GM19467 (cell line): ENCODE measurements at regions not wholly inside any gene's neighbourhood (a gene's known extent, or its start where the extent isn't known, plus 50 kb on each side); places are given as distances from the start of the nearest gene placed in this dataset.
"Not testable (repeated sequence)": the region's sequence is repeated elsewhere in the genome, so short reads cannot be mapped to it uniquely, and the experiment has no call there.

Experiments used
- ATAC-seq: cut with Tn5 transposase; IDR thresholded peaks from one replicate; pipeline ENCODE4 v1.9.1; 2021; ENCODE audit warnings: mild to moderate bottlenecking, moderate library complexity; ENCODE audit not compliant: unreplicated experiment

GRCh38 chr21:38916214-38916964, 110.7 kb downstream of the ETS2 start:
- no peak for ATAC-seq

GRCh38 chr21:38915546-38915945, 109.8 kb downstream of the ETS2 start:
- no peak for ATAC-seq

DNA sequence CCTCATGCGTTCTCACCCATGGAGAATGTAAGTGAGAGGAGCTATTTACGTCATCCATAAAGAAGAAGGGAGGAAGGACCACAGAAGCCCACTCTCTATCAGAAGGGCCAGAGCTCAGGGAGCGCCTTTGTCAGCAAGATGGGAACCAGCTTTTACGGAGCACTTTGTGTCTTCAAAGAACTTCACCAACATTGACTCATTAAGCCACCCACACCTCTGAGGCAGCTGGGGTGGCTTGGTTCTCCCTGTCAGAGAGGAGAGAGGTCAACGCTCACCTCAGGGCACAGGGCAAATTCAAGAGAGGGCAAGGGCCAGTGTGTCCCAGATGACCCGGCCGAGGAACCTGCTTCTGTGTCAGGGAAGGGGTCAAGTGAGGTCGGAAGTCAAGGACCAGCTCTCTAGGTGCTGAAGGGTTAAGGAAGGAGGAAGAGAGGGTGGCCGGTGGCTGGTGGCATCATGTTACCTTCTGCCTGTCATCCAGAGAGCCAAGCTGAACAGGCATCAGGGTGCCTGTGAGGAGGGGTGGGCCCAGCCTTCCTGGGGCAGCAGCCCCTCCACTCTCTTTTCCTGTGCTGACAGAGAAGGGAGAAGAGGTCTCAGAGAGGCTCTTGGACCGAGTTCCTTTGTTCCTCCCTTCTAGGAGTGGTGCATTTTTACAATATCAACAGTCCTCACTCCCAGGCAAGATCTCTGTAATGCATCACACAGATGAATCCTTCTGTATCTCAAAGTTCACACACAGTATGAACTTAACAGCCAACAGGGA, 109.0 kb downstream of the ETS2 start:
- ATAC-seq, result no peak

DNA sequence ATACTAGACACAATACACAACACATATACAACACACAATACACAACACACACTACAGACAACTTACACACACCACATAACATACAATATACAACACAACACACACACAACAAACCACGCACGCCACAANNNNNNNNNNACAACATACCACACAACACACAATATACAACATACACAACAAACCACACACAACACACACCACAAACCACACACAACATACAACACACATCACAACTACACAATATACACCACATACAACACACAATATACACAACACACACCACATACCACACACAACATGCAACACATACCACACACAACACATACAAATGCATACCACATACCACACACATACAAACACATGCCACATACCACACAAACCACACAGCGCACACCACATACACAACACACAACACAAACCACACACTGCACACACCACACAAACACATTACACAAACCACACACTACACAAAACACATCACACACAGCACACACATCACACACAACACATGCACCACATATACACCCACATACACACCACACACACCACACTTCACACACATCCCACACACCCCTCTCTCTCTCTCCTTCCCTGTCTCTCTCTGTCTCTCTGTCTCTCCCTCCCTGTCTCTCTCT, 108.3 kb downstream of the ETS2 start:
- no peak for ATAC-seq

DNA sequence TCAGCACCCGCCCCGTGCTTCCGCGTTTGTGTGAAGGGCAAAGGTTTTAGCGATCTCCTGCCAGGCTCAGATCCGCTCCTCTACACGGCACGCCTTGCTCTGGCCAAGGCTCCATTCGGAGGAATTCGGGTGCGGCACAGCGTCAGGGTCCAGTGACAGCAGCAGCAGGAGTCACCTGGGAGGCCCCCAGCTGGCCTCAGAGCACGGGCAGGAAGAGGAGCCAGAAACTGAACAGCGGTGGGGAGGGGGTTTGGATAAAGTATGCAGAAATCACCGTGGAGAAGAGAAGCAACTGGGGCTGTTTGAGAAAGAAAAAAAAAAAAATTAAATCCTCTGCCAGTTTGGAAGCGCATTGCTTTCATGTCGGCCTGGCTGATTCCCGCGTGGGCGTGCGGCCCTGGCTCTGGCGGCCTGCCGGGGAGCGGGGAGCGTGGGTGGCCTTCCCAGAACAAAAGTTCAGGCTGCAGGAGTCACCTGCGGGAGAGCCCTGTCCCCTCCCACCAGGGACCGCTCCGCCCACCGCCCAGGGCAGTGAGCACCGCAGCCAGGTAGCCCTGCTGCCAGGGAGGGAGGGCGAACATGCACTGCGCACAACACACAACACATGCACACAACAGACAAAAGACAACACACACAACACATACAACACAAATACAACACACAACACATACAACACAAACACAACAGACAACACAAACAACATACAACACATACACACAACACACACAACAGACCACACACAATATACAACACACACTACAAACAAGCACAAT, 107.6 kb downstream of the ETS2 start:
- no peak for ATAC-seq

DNA sequence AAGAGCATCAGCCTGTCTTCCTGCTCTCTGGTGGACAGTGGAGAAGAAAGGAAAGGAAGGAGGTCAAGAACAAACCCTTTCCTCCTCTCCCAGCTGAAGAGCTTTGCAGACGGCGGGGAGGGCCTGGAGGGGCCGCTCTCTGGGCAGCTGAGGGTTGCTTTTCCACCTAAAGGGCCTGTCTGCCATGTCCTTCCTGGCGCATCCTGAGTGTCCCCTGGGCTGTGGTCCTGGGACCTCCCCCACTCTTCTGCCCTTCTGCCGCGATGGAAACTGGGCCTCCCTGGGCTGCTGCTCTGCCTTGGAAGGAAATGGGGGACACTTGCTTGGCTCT, 107.0 kb downstream of the ETS2 start:
- ATAC-seq, result no peak

GRCh38 chr21:38912102-38912629, 106.4 kb downstream of the ETS2 start:
- ATAC-seq, result no peak

GRCh38 chr21:38911484-38912101, 105.9 kb downstream of the ETS2 start:
- no peak for ATAC-seq

GRCh38 chr21:38910390-38911067, 104.8 kb downstream of the ETS2 start:
- ATAC-seq, result no peak

DNA sequence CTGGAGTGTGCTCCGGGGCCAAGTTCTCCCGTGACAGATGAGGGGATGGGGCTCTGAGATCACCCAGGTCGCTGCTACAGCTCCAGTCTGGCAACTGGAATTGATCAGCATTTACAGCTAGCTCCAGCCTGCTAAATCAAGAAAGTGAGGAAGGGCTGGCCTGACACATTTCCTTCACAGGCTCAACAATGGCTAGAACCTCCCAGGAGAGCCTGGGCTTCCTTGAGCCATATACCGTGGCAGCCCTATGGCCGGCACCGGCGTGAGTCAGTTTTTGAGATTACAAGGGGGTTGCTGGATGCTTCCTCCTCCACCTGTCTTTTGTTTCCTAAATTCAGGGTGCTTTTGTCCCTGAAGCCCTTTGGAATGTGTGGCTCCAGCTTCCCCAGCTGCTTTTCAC, 104.2 kb downstream of the ETS2 start:
- ATAC-seq, result no peak

DNA sequence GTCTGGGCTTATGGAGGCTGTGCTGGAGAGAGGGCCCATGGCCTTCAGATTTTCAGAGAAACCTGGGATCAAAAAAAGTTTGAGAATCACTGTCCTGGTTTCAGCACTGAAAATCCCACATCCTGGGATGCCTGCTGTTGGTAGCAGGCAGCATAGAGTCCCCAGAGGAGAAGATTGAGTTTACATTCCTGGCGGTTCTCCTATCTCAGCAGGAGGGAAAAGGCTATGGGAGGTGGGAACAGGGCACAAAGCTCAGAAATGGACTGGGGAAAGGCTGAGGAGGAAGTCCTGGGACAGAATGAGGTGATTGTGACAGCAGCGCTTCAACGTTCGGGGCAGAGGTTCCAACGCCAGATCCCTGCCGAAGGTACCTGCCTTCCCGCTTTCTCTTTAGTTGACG, 103.4 kb downstream of the ETS2 start:
- ATAC-seq, result no peak

DNA sequence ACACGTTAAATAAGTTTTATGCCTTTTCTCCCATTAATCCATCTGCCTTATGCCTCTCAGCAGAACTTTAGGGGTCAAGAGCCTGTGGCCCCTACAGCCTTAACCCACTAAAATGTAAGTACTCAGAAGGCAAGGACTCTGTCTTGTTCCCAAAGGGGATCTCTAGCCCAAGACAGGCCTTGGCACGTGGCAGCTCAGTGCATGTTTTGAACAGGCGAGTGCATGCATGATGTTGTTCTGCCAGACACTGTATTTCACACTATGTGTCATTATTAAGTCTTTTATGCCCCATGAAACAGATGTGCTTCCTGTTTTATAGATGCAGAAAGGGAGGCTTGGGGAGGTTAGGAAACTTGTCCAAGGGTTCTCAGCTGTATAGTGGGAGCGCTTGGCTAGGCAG, 102.8 kb downstream of the ETS2 start:
- no peak for ATAC-seq

DNA sequence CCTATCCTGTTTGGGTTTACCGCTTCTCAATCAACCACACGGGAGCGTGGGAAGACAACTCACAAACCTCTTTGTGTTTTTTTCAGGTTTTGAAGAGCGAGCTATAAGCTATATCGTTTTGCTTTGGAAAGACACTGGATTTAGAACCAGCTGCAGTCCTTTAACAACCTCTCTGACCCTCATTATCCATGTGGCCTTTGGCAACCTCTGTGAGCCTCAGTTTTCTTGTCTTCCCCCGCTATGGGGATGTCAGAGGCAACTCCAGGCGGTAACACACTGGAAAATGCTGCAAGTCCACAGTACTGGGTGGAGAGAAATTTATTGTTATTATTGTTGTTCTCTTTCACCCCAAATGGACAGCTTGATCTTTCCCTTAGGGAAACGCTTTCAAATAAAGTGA, 100.0 kb downstream of the ETS2 start:
- no peak for ATAC-seq

DNA sequence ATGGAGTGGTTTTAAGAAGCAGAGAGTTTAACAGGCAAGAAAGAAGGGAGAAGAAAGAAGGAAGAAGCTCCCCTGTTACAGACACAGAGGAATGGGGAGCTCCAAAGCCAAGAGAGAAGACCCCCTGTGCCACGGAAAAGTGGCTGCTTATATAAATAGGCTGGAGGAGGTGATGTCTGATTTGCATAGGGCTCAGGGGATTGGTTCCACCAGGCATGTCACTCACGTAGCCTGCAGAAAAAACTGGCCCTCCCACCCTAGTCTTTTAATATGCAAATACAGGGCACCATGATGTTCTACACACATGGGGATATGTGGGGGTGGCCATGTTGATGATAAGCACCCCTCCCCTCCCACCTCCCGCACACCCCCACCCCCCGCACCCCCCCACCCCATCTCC, 99.6 kb downstream of the ETS2 start:
- ATAC-seq, result no peak

DNA sequence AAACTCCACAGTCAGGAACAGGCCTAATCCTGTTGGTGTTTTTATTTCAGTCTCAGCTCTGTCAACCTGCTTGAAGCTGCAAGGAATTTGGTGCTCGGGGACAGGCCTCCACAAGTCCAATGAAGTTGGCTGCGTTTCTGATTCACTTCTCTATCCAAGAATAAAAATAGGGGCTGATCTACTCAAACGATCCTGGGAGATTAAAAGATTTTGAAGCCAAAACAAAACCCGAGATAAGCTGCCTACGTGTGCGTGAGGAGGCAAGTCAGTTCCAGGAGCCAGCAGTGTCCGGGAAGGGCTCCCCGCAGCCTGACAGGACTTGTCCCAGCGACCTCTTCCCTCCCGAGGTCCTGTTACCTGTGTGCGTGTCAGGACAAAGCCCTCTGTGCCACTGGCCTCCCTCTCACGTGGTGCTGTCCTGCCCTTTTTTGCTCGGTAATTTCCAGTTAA, 98.0 kb downstream of the ETS2 start:
- ATAC-seq, result no peak

- ATAC-seq, result no peak
Measured at GRCh38 chr21:38902608-38903445, 97.1 kb downstream of the ETS2 start.

- ATAC-seq, result no peak
Measured at GRCh38 chr21:38900499-38900898, 94.8 kb downstream of the ETS2 start.

GRCh38 chr21:38899985-38900384, 94.3 kb downstream of the ETS2 start:
- not testable (repeated sequence) for ATAC-seq

GRCh38 chr21:38899277-38899947, 93.7 kb downstream of the ETS2 start:
- ATAC-seq, result no peak
